ENCODE measurements at regions not wholly inside any gene's neighbourhood (a gene's known extent, or its start where the extent isn't known, plus 50 kb on each side); places are given as distances from the start of the nearest gene placed in this dataset.

- no peak overlapping the region for H3K4me3 ChIP-seq
- no peak for TF ChIP-seq POLR2AphosphoS5 (IDR thresholded peaks at IDR 0.05; ENCODE audit: low read depth)
- no peaks in the 10 kb centered on the region for H3K27me3 ChIP-seq (ENCODE audit: insufficient read depth)
- Mint-ChIP-seq H3K9me3 (no peaks in the 10 kb centered on the region), H3K4me3 (no peak overlapping the region), H3K27me3 (ENCODE audit: insufficient read depth, low read depth, poor library complexity) (peaks cover 6% of the 10 kb centered on the region), H3K4me1 (peaks cover 15% of the 10 kb centered on the region), H3K27ac (no peak overlapping the region), H3K36me3 (ENCODE audit: low read depth) (no peaks in the 10 kb centered on the region)
- H3K27ac ChIP-seq (ENCODE audit: low read depth), result no peak overlapping the region
- H3K4me1 ChIP-seq (ENCODE audit: insufficient read depth), result peaks cover 11% of the 10 kb centered on the region
- no peak for ATAC-seq
- no peak for DNase-seq (ENCODE audit: low spot score)
- no peaks in the 10 kb centered on the region for H3K36me3 ChIP-seq (ENCODE audit: insufficient read depth)
- no peak overlapping the region for H2AFZ ChIP-seq
- H3K9me2 ChIP-seq (ENCODE audit: insufficient read depth), result no peaks in the 10 kb centered on the region
- H3F3A ChIP-seq (replicated peaks; ENCODE audit: low read depth), result no peaks in the 10 kb centered on the region
- no peaks in the 10 kb centered on the region for H3K79me2 ChIP-seq (replicated peaks; ENCODE audit: insufficient read depth)
- no peaks in the 10 kb centered on the region for H4K20me1 ChIP-seq (replicated peaks; ENCODE audit: insufficient read depth)
- no peak overlapping the region for H3K4me2 ChIP-seq
Observed at GRCh38 chr20:57774951-57775350, 65.1 kb upstream of the PMEPA1 start.

- Mint-ChIP-seq H3K36me3 (ENCODE audit: low read depth) (no peaks in the 10 kb centered on the region), H3K4me3 (no peak overlapping the region), H3K27ac (no peak overlapping the region), H3K27me3 (ENCODE audit: insufficient read depth, low read depth, poor library complexity) (peaks cover 5% of the 10 kb centered on the region), H3K9me3 (no peaks in the 10 kb centered on the region), H3K4me1 (peaks cover 16% of the 10 kb centered on the region)
- no peak for ATAC-seq
- Histone ChIP-seq H3K9me2 (ENCODE audit: insufficient read depth) (no peaks in the 10 kb centered on the region), H3K4me1 (ENCODE audit: insufficient read depth) (peaks cover 7% of the 10 kb centered on the region), H3K4me2 (no peak overlapping the region), H3K79me2 (replicated peaks; ENCODE audit: insufficient read depth) (no peaks in the 10 kb centered on the region), H3F3A (replicated peaks; ENCODE audit: low read depth) (no peaks in the 10 kb centered on the region), H3K27ac (ENCODE audit: low read depth) (no peak overlapping the region), H4K20me1 (replicated peaks; ENCODE audit: insufficient read depth) (no peaks in the 10 kb centered on the region), H3K36me3 (ENCODE audit: insufficient read depth) (no peaks in the 10 kb centered on the region), H3K4me3 (no peak overlapping the region), H2AFZ (no peak overlapping the region), H3K27me3 (ENCODE audit: insufficient read depth) (no peaks in the 10 kb centered on the region)
- no peak for TF ChIP-seq ZNF331 (CRISPR knock-in tag; IDR thresholded peaks at IDR 0.05; ENCODE audit: low read depth)
- TF ChIP-seq ZNF114 (CRISPR knock-in tag; IDR thresholded peaks at IDR 0.05), result no peak
- TF ChIP-seq, protein P1, sequence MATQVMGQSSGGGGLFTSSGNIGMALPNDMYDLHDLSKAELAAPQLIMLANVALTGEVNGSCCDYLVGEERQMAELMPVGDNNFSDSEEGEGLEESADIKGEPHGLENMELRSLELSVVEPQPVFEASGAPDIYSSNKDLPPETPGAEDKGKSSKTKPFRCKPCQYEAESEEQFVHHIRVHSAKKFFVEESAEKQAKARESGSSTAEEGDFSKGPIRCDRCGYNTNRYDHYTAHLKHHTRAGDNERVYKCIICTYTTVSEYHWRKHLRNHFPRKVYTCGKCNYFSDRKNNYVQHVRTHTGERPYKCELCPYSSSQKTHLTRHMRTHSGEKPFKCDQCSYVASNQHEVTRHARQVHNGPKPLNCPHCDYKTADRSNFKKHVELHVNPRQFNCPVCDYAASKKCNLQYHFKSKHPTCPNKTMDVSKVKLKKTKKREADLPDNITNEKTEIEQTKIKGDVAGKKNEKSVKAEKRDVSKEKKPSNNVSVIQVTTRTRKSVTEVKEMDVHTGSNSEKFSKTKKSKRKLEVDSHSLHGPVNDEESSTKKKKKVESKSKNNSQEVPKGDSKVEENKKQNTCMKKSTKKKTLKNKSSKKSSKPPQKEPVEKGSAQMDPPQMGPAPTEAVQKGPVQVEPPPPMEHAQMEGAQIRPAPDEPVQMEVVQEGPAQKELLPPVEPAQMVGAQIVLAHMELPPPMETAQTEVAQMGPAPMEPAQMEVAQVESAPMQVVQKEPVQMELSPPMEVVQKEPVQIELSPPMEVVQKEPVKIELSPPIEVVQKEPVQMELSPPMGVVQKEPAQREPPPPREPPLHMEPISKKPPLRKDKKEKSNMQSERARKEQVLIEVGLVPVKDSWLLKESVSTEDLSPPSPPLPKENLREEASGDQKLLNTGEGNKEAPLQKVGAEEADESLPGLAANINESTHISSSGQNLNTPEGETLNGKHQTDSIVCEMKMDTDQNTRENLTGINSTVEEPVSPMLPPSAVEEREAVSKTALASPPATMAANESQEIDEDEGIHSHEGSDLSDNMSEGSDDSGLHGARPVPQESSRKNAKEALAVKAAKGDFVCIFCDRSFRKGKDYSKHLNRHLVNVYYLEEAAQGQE (IDR thresholded peaks at IDR 0.05; ENCODE audit: unreplicated experiment), result no peak
- TF ChIP-seq EZH2 (IDR thresholded peaks at IDR 0.05; ENCODE audit: low read depth, unreplicated experiment), result no peak
- TF ChIP-seq POLR2AphosphoS5 (IDR thresholded peaks at IDR 0.05; ENCODE audit: low read depth), result no peak
- TF ChIP-seq CREB1 (CRISPR knock-in tag; IDR thresholded peaks at IDR 0.05; ENCODE audit: low read depth), result no peak
- TF ChIP-seq JUNB (IDR thresholded peaks at IDR 0.05; ENCODE audit: unreplicated experiment), result no peak
- TF ChIP-seq, protein P2, sequence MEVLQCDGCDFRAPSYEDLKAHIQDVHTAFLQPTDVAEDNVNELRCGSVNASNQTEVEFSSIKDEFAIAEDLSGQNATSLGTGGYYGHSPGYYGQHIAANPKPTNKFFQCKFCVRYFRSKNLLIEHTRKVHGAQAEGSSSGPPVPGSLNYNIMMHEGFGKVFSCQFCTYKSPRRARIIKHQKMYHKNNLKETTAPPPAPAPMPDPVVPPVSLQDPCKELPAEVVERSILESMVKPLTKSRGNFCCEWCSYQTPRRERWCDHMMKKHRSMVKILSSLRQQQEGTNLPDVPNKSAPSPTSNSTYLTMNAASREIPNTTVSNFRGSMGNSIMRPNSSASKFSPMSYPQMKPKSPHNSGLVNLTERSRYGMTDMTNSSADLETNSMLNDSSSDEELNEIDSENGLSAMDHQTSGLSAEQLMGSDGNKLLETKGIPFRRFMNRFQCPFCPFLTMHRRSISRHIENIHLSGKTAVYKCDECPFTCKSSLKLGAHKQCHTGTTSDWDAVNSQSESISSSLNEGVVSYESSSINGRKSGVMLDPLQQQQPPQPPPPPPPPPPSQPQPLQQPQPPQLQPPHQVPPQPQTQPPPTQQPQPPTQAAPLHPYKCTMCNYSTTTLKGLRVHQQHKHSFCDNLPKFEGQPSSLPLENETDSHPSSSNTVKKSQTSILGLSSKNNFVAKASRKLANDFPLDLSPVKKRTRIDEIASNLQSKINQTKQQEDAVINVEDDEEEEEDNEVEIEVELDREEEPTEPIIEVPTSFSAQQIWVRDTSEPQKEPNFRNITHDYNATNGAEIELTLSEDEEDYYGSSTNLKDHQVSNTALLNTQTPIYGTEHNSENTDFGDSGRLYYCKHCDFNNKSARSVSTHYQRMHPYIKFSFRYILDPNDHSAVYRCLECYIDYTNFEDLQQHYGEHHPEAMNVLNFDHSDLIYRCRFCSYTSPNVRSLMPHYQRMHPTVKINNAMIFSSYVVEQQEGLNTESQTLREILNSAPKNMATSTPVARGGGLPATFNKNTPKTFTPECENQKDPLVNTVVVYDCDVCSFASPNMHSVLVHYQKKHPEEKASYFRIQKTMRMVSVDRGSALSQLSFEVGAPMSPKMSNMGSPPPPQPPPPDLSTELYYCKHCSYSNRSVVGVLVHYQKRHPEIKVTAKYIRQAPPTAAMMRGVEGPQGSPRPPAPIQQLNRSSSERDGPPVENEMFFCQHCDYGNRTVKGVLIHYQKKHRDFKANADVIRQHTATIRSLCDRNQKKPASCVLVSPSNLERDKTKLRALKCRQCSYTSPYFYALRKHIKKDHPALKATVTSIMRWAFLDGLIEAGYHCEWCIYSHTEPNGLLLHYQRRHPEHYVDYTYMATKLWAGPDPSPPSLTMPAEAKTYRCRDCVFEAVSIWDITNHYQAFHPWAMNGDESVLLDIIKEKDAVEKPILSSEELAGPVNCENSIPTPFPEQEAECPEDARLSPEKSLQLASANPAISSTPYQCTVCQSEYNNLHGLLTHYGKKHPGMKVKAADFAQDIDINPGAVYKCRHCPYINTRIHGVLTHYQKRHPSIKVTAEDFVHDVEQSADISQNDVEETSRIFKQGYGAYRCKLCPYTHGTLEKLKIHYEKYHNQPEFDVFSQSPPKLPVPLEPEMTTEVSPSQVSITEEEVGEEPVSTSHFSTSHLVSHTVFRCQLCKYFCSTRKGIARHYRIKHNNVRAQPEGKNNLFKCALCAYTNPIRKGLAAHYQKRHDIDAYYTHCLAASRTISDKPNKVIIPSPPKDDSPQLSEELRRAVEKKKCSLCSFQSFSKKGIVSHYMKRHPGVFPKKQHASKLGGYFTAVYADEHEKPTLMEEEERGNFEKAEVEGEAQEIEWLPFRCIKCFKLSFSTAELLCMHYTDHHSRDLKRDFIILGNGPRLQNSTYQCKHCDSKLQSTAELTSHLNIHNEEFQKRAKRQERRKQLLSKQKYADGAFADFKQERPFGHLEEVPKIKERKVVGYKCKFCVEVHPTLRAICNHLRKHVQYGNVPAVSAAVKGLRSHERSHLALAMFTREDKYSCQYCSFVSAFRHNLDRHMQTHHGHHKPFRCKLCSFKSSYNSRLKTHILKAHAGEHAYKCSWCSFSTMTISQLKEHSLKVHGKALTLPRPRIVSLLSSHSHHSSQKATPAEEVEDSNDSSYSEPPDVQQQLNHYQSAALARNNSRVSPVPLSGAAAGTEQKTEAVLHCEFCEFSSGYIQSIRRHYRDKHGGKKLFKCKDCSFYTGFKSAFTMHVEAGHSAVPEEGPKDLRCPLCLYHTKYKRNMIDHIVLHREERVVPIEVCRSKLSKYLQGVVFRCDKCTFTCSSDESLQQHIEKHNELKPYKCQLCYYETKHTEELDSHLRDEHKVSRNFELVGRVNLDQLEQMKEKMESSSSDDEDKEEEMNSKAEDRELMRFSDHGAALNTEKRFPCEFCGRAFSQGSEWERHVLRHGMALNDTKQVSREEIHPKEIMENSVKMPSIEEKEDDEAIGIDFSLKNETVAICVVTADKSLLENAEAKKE (CRISPR knock-in tag; IDR thresholded peaks at IDR 0.05), result no peak
- TF ChIP-seq EZH2phosphoT487 (IDR thresholded peaks at IDR 0.05; ENCODE audit: unreplicated experiment), result no peak
- DNase-seq (ENCODE audit: low spot score), result no peak
Observed at GRCh38 chr20:57774111-57774880, 64.5 kb upstream of the PMEPA1 start.
